Uterus (tissue), 3 donors: ENCODE measurements at regions not wholly inside any gene's neighbourhood (a gene's known extent, or its start where the extent isn't known, plus 50 kb on each side); places are given as distances from the start of the nearest gene placed in this dataset.

Experiments used
- DNase-seq, 2 donors: peaks; one replicate each; pipeline ENCODE4 v3.0.0-alpha.2; 2019 to 2020
- H3K27ac ChIP-seq, 2 donors: fragments of 200-600 bp; sonication (generic); 1 replicate in 1 of 2; 2 replicates in 1 of 2; pipeline ENCODE4 v1.5.1; 2016 to 2018
- H3K27me3 ChIP-seq, 2 donors: fragments of 200-600 bp; sonication (generic); one replicate each; pipeline ENCODE4 v1.5.1; 2018 to 2019; ENCODE audit warnings: control low read depth in 1 of 2
- H3K36me3 ChIP-seq, 2 donors: fragments of 200-600 bp; sonication (generic); one replicate each; pipeline ENCODE4 v1.5.1; 2019; ENCODE audit warnings: control low read depth in 1 of 2
- H3K4me1 ChIP-seq, 2 donors: fragments of 200-600 bp; sonication (generic); one replicate each; pipeline ENCODE4 v1.5.1; 2018 to 2019; ENCODE audit warnings: control low read depth in 1 of 2
- H3K4me3 ChIP-seq, 2 donors: fragments of 200-600 bp; sonication (generic); 1 replicate in 1 of 2; 2 replicates in 1 of 2; pipeline ENCODE4 v1.5.1; 2018 to 2019; ENCODE audit warnings: mild to moderate bottlenecking in 1 of 2
- H3K9me3 ChIP-seq, 2 donors: fragments of 200-600 bp; sonication (generic); one replicate each; pipeline ENCODE4 v1.5.1; 2019; ENCODE audit warnings: control low read depth in 1 of 2
- POLR2A ChIP-seq, 2 donors: fragments of 450-650 bp; IDR thresholded peaks; one replicate each; pipeline ENCODE4 v1.6.1; 2016; ENCODE audit warnings: antibody characterized with exemption in 2 of 2, mild to moderate bottlenecking in 1 of 2, moderate library complexity in 1 of 2
- intact Hi-C: fragments of 100-400 bp; cut with DNase I; formaldehyde crosslinking; loops from one replicate; pipeline ENCODE4 v1.15.1; 2023; ENCODE audit warnings: low total_unique reads
- TF ChIP-seq, protein P1 (sequence below), 4 experiments: fragments of 200-600 bp in 2 of 4; fragments of 450-650 bp in 2 of 4; sonication (generic) in 2 of 4; IDR thresholded peaks; one replicate each; pipeline ENCODE4 v1.5.1; 2016 to 2019; ENCODE audit warnings: antibody characterized with exemption in 4 of 4, mild to moderate bottlenecking in 2 of 4, moderate library complexity in 1 of 4
- donor health status: DM: yes; HTN: yes; CAD: no.

DNA sequence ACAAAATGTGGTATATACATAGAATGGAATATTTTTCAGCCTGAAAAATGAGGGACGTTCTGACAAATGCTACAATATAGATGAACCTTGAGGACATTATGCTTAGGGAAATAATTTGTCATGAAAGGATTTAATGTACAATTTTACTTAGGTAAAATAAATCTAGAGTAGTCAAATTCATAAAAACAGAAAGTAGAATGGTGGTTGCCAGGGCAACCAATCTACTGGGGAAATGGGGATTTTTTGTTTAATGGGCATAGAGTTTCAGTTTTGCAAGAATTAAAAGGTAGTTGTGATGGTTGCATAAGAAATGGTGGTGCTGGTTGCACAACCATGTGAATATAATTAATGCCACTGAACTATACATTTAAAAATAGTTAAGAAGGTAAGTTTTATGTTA lies 296.0 kb upstream of the SP4 start:
- DNase-seq = no peak
- H3K9me3 ChIP-seq = no peaks in the 10 kb centered on the region
- intact Hi-C loops = no loop called here

DNA sequence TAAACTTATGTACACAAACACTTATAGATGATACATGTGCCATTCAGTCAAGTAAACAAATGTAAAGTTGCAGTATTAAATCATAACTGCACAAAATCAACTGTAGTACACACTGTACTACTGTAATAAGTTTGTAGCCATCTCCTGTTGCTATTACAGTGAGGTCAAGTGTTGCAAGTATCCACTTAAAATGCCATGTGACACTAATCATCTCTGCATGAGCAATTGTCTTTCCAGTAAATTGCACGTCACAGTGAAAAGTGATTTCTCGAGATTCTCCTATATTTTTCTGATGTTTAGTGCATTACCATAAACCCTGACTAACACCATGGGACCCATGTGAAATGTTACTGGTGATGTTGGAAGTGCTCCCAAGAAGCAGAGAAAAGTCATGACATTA lies 293.3 kb upstream of the SP4 start:
- Histone ChIP-seq H3K9me3 (no peaks in the 10 kb centered on the region), H3K4me1 (no peaks in the 10 kb centered on the region), H3K4me3 (no peak overlapping the region), H3K27me3 (no peaks in the 10 kb centered on the region), H3K36me3 (no peaks in the 10 kb centered on the region), H3K27ac (no peak overlapping the region)
- no peak for DNase-seq
- intact Hi-C loops = no loop called here
- TF ChIP-seq, protein P1, sequence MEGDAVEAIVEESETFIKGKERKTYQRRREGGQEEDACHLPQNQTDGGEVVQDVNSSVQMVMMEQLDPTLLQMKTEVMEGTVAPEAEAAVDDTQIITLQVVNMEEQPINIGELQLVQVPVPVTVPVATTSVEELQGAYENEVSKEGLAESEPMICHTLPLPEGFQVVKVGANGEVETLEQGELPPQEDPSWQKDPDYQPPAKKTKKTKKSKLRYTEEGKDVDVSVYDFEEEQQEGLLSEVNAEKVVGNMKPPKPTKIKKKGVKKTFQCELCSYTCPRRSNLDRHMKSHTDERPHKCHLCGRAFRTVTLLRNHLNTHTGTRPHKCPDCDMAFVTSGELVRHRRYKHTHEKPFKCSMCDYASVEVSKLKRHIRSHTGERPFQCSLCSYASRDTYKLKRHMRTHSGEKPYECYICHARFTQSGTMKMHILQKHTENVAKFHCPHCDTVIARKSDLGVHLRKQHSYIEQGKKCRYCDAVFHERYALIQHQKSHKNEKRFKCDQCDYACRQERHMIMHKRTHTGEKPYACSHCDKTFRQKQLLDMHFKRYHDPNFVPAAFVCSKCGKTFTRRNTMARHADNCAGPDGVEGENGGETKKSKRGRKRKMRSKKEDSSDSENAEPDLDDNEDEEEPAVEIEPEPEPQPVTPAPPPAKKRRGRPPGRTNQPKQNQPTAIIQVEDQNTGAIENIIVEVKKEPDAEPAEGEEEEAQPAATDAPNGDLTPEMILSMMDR (IDR thresholded peaks at IDR 0.05) = no peak
- TF ChIP-seq POLR2A (IDR thresholded peaks at IDR 0.05) = no peak

More for the DNA sequence above, 296.0 kb upstream of the SP4 start:
- Histone ChIP-seq H3K4me1 (no peaks in the 10 kb centered on the region), H3K4me3 (no peak overlapping the region), H3K36me3 (no peaks in the 10 kb centered on the region), H3K27ac (no peak overlapping the region), H3K27me3 (no peaks in the 10 kb centered on the region)
- TF ChIP-seq POLR2A (IDR thresholded peaks at IDR 0.05) = no peak
- TF ChIP-seq, protein P1 (IDR thresholded peaks at IDR 0.05) = no peak

- Histone ChIP-seq H3K9me3 (no peaks in the 10 kb centered on the region), H3K36me3 (no peaks in the 10 kb centered on the region), H3K27me3 (no peaks in the 10 kb centered on the region), H3K4me3 (no peak overlapping the region), H3K27ac (no peak overlapping the region), H3K4me1 (no peaks in the 10 kb centered on the region)
- TF ChIP-seq POLR2A (IDR thresholded peaks at IDR 0.05) = no peak
- TF ChIP-seq, protein P1 (IDR thresholded peaks at IDR 0.05) = no peak
- intact Hi-C loops = no loop called here
- no peak for DNase-seq
Measured at GRCh38 chr7:21135437-21135836, 292.4 kb upstream of the SP4 start.

GRCh38 chr7:21137640-21138039 lies 290.2 kb upstream of the SP4 start:
- Histone ChIP-seq H3K27me3 (no peaks in the 10 kb centered on the region), H3K4me3 (no peak overlapping the region), H3K36me3 (no peaks in the 10 kb centered on the region), H3K9me3 (no peaks in the 10 kb centered on the region), H3K27ac (no peak overlapping the region), H3K4me1 (no peaks in the 10 kb centered on the region)
- no peak for DNase-seq
- intact Hi-C loops = no loop called here
- no peak for TF ChIP-seq POLR2A (IDR thresholded peaks at IDR 0.05)
- TF ChIP-seq, protein P1 (IDR thresholded peaks at IDR 0.05) = no peak

GRCh38 chr7:21140622-21141021 lies 287.3 kb upstream of the SP4 start:
- no peaks in the 10 kb centered on the region for H3K36me3 ChIP-seq
- intact Hi-C loops = no loop called here
- H3K9me3 ChIP-seq = no peaks in the 10 kb centered on the region
- no peak for DNase-seq
- H3K4me3 ChIP-seq = no peak overlapping the region
- no peaks in the 10 kb centered on the region for H3K27me3 ChIP-seq
- no peaks in the 10 kb centered on the region for H3K4me1 ChIP-seq
- no peak overlapping the region for H3K27ac ChIP-seq
- TF ChIP-seq, protein P1 (IDR thresholded peaks at IDR 0.05) = no peak
